Endodermal cell (in vitro differentiated cells): ENCODE measurements at regions not wholly inside any gene's neighbourhood (a gene's known extent, or its start where the extent isn't known, plus 50 kb on each side); places are given as distances from the start of the nearest gene placed in this dataset.

Experiments
- DNase-seq: peaks from one replicate; pipeline ENCODE4 v3.0.0-alpha.2; 2017
- H3K27ac ChIP-seq: 2 replicates; pipeline ENCODE4 v1.5.1; 2013; ENCODE audit warnings: mild to moderate bottlenecking, low read depth, low read length, moderate library complexity
- H3K27me3 ChIP-seq: 2 replicates; pipeline ENCODE4 v1.6.1; 2013; ENCODE audit warnings: mild to moderate bottlenecking, low read length, moderate library complexity; ENCODE audit not compliant: insufficient read depth, control insufficient read depth, poor library complexity, severe bottlenecking
- H3K36me3 ChIP-seq: 2 replicates; pipeline ENCODE4 v1.7.0; 2013; ENCODE audit warnings: mild to moderate bottlenecking, low read length, moderate library complexity; ENCODE audit not compliant: control insufficient read depth, insufficient read depth
- H3K4me1 ChIP-seq: one replicate; pipeline ENCODE4 v1.7.0; 2013; ENCODE audit warnings: low read length; ENCODE audit not compliant: control insufficient read depth, insufficient read depth
- H3K4me3 ChIP-seq: 2 replicates; pipeline ENCODE4 v1.5.1; 2013; ENCODE audit warnings: mild to moderate bottlenecking, low read length, moderate library complexity
- H3K9ac ChIP-seq: 2 replicates; pipeline ENCODE4 v1.6.1; 2013; ENCODE audit warnings: mild to moderate bottlenecking, low read length, moderate library complexity; ENCODE audit not compliant: poor library complexity, severe bottlenecking; ENCODE audit errors: extremely low read depth
- H3K9me3 ChIP-seq: 2 replicates; pipeline ENCODE4 v1.6.1; 2013; ENCODE audit warnings: mild to moderate bottlenecking, low read length, moderate library complexity; ENCODE audit not compliant: control insufficient read depth
- H3K27ac Mint-ChIP-seq: 2 replicates; pipeline ENCODE4 v1.8.0; 2020; ENCODE audit warnings: mixed read lengths
- H3K27me3 Mint-ChIP-seq: 2 replicates; pipeline ENCODE4 v1.8.0; 2021; ENCODE audit warnings: mild to moderate bottlenecking, mixed read lengths; ENCODE audit not compliant: insufficient read depth
- H3K36me3 Mint-ChIP-seq: 2 replicates; pipeline ENCODE4 v1.8.0; 2020; ENCODE audit warnings: low read depth, mixed read lengths
- H3K4me1 Mint-ChIP-seq: 2 replicates; pipeline ENCODE4 v1.8.0; 2020; ENCODE audit warnings: mixed read lengths
- H3K4me3 Mint-ChIP-seq: 2 replicates; pipeline ENCODE4 v1.8.0; 2020; ENCODE audit warnings: mild to moderate bottlenecking, moderate library complexity, mixed read lengths
- H3K9me3 Mint-ChIP-seq: 2 replicates; pipeline ENCODE4 v1.8.0; 2020; ENCODE audit warnings: mild to moderate bottlenecking, mixed read lengths
- CTCF ChIP-seq: fragments of 200-600 bp; sonication (generic); conservative IDR thresholded peaks from 2 replicates; pipeline ENCODE4 v1.5.0; 2021; ENCODE audit warnings: antibody characterized with exemption, mild to moderate bottlenecking
- WGBS, 2 experiments: methylation state at CpG; one replicate each; pipeline versions ENCODE4 v1.1.5 to v1.1.7; 2013; ENCODE audit warnings: missing lambda C conversion rate in 2 of 2, mixed read lengths in 1 of 2; ENCODE audit not compliant: insufficient coverage in 1 of 2, insufficient read length in 1 of 2; 5-methylcytosine and 5-hydroxymethylcytosine counted together

GRCh38 chr6:159440349-159440748, 252.7 kb downstream of the SOD2 start:
- no peaks in the 10 kb centered on the region for H3K36me3 ChIP-seq
- peaks cover 11% of the 10 kb centered on the region for H3K4me1 Mint-ChIP-seq
- no peak overlapping the region for H3K9ac ChIP-seq
- H3K9me3 ChIP-seq, result no peaks in the 10 kb centered on the region
- no peak for TF ChIP-seq CTCF
- H3K36me3 Mint-ChIP-seq, result no peaks in the 10 kb centered on the region
- H3K4me3 ChIP-seq, result no peak overlapping the region
- no peak for DNase-seq
- no peaks in the 10 kb centered on the region for H3K4me1 ChIP-seq
- WGBS, 2 experiments, result 83 to 100% methylated on average over 1 to 4 of the region's 4 CpGs
- H3K9me3 Mint-ChIP-seq, result no peaks in the 10 kb centered on the region
- H3K4me3 Mint-ChIP-seq, result no peak overlapping the region
- H3K27ac Mint-ChIP-seq, result no peak overlapping the region
- peaks cover 50% of the 10 kb centered on the region for H3K27me3 Mint-ChIP-seq
- no peaks in the 10 kb centered on the region for H3K27me3 ChIP-seq
- no peak overlapping the region for H3K27ac ChIP-seq

- DNase-seq, result no peak
- Histone ChIP-seq H3K36me3 (no peaks in the 10 kb centered on the region), H3K4me1 (no peaks in the 10 kb centered on the region), H3K9me3 (no peaks in the 10 kb centered on the region), H3K4me3 (no peak overlapping the region), H3K27me3 (no peaks in the 10 kb centered on the region), H3K9ac (no peak overlapping the region), H3K27ac (no peak overlapping the region)
- no peak overlapping the region for H3K27ac Mint-ChIP-seq
- no peaks in the 10 kb centered on the region for H3K36me3 Mint-ChIP-seq
- H3K4me1 Mint-ChIP-seq, result peaks cover 11% of the 10 kb centered on the region
- TF ChIP-seq CTCF, result no peak
- H3K27me3 Mint-ChIP-seq, result peaks cover 52% of the 10 kb centered on the region
- WGBS, 2 experiments, result 82 to 83% methylated on average over 1 of the region's 1 CpG
- H3K9me3 Mint-ChIP-seq, result peaks cover 2% of the 10 kb centered on the region
- H3K4me3 Mint-ChIP-seq, result no peak overlapping the region
Measured at GRCh38 chr6:159439651-159440050, 253.4 kb downstream of the SOD2 start.

- H3K9me3 Mint-ChIP-seq, result peaks cover 11% of the 10 kb centered on the region
- no peak overlapping the region for H3K27ac Mint-ChIP-seq
- no peak overlapping the region for H3K27ac ChIP-seq
Measured at GRCh38 chr6:159438106-159438505, 254.9 kb downstream of the SOD2 start.

More at GRCh38 chr6:159438106-159438505, 254.9 kb downstream of the SOD2 start:
- Histone ChIP-seq H3K4me3 (no peak overlapping the region), H3K9ac (no peak overlapping the region), H3K36me3 (no peaks in the 10 kb centered on the region), H3K4me1 (no peaks in the 10 kb centered on the region), H3K9me3 (peaks cover 13% of the 10 kb centered on the region), H3K27me3 (no peaks in the 10 kb centered on the region)
- H3K36me3 Mint-ChIP-seq, result no peaks in the 10 kb centered on the region
- TF ChIP-seq CTCF, result no peak
- H3K4me1 Mint-ChIP-seq, result peaks cover 11% of the 10 kb centered on the region
- peaks cover 54% of the 10 kb centered on the region for H3K27me3 Mint-ChIP-seq
- 63 to 80% methylated on average over 1 to 2 of the region's 2 CpGs for WGBS, 2 experiments
- H3K4me3 Mint-ChIP-seq, result no peak overlapping the region
- DNase-seq, result no peak
